CD4-positive, alpha-beta T cell (primary cell): ENCODE measurements at regions not wholly inside any gene's neighbourhood (a gene's known extent, or its start where the extent isn't known, plus 50 kb on each side); places are given as distances from the start of the nearest gene placed in this dataset.

Source experiments
- ATAC-seq: fragments of 200-7000 bp; cut with Tn5 transposase; one replicate; pipeline ENCODE4 v1.10.0; 2022; ENCODE audit warnings: mild to moderate bottlenecking; ENCODE audit not compliant: poor library complexity
- CTCF ChIA-PET: fragments of 350-600 bp; sonication (Branson Sonifier 250); formaldehyde crosslinking; loops from one replicate; lab custom pipeline; 2021; ENCODE audit warnings: antibody characterized with exemption, inconsistent platforms; lab: Charles Lee
- POLR2A ChIA-PET: fragments of 350-600 bp; sonication (Branson Sonifier 250); formaldehyde crosslinking; loops from one replicate; lab custom pipeline; 2021; ENCODE audit warnings: antibody characterized with exemption, inconsistent platforms; lab: Charles Lee
- DNase-seq, 14 experiments: peaks; one replicate each; pipeline ENCODE4 v3.0.0-alpha.2; 2013 to 2020; ENCODE audit warnings: mixed read lengths in 2 of 14
- H3K27ac ChIP-seq, 2 donors: one replicate each; pipeline versions ENCODE4 v1.5.1 to v1.7.0; 2013; ENCODE audit warnings: low read length in 2 of 2, low read depth in 1 of 2, mild to moderate bottlenecking in 1 of 2
- H3K27me3 ChIP-seq, 2 experiments: 1 replicate in 1 of 2; 2 replicates in 1 of 2; pipeline versions ENCODE4 v1.6.1 to v1.7.0; 2013; ENCODE audit warnings: low read length in 2 of 2, control low read depth in 1 of 2, mild to moderate bottlenecking in 1 of 2, moderate library complexity in 1 of 2; ENCODE audit not compliant: insufficient read depth in 2 of 2, control insufficient read depth in 1 of 2
- H3K36me3 ChIP-seq: one replicate; pipeline ENCODE4 v1.6.1; 2013; ENCODE audit warnings: low read length, control low read depth; ENCODE audit not compliant: insufficient read depth
- H3K4me1 ChIP-seq: one replicate; pipeline ENCODE4 v1.6.1; 2013; ENCODE audit warnings: low read length, control low read depth; ENCODE audit not compliant: insufficient read depth
- H3K4me3 ChIP-seq: one replicate; pipeline ENCODE4 v1.5.1; 2013; ENCODE audit warnings: mild to moderate bottlenecking, low read length, moderate library complexity
- H3K9me3 ChIP-seq, 2 experiments: 1 replicate in 1 of 2; 2 replicates in 1 of 2; pipeline versions ENCODE4 v1.6.1 to v1.7.0; 2013; ENCODE audit warnings: low read length in 2 of 2, mild to moderate bottlenecking in 2 of 2, control low read depth in 1 of 2, moderate library complexity in 1 of 2; ENCODE audit not compliant: control insufficient read depth in 1 of 2, insufficient read depth in 1 of 2
- H3K27ac Mint-ChIP-seq: one replicate; pipeline ENCODE4 v1.8.0; 2020; ENCODE audit warnings: mixed read lengths
- H3K27me3 Mint-ChIP-seq: one replicate; pipeline ENCODE4 v1.8.0; 2021; ENCODE audit warnings: mixed read lengths
- H3K36me3 Mint-ChIP-seq: one replicate; pipeline ENCODE4 v1.8.0; 2021; ENCODE audit warnings: low read depth, mixed read lengths
- H3K4me1 Mint-ChIP-seq: one replicate; pipeline ENCODE4 v1.8.0; 2021; ENCODE audit warnings: low read depth, mixed read lengths
- H3K4me3 Mint-ChIP-seq: one replicate; pipeline ENCODE4 v1.8.0; 2020; ENCODE audit warnings: mild to moderate bottlenecking, mixed read lengths
- H3K9me3 Mint-ChIP-seq: one replicate; pipeline ENCODE4 v1.8.0; 2020; ENCODE audit warnings: mixed read lengths
- intact Hi-C, 2 experiments: fragments of 100-400 bp; cut with DNase I in 1 of 2; cut with micrococcal nuclease in 1 of 2; formaldehyde crosslinking; loops; one replicate each; pipeline versions ENCODE4 v1.15.1 to v1.9.0; 2023 to 2025; cut with DNase I, micrococcal nuclease
- TF ChIP-seq, protein P1 (sequence below): fragments of 200-600 bp; IDR thresholded peaks from one replicate; pipeline ENCODE4 v1.8.0; 2022; ENCODE audit warnings: antibody characterized with exemption, mild to moderate bottlenecking

GRCh38 chr20:57788936-57789613 lies 79.3 kb upstream of the PMEPA1 start:
- no peak overlapping the region for H3K27ac ChIP-seq
- DNase-seq: no peak
- ChIA-PET CTCF (no interaction called here), POLR2A (no interaction called here)
- intact Hi-C loops: no loop called here
- H3K27me3 ChIP-seq: no peaks in the 10 kb centered on the region
- no peak overlapping the region for H3K4me3 ChIP-seq
- Mint-ChIP-seq H3K36me3 (no peaks in the 10 kb centered on the region), H3K27ac (no peak overlapping the region), H3K9me3 (no peaks in the 10 kb centered on the region), H3K4me1 (no peaks in the 10 kb centered on the region), H3K27me3 (no peaks in the 10 kb centered on the region), H3K4me3 (no peak overlapping the region)
- no peaks in the 10 kb centered on the region for H3K9me3 ChIP-seq
- TF ChIP-seq, protein P1, sequence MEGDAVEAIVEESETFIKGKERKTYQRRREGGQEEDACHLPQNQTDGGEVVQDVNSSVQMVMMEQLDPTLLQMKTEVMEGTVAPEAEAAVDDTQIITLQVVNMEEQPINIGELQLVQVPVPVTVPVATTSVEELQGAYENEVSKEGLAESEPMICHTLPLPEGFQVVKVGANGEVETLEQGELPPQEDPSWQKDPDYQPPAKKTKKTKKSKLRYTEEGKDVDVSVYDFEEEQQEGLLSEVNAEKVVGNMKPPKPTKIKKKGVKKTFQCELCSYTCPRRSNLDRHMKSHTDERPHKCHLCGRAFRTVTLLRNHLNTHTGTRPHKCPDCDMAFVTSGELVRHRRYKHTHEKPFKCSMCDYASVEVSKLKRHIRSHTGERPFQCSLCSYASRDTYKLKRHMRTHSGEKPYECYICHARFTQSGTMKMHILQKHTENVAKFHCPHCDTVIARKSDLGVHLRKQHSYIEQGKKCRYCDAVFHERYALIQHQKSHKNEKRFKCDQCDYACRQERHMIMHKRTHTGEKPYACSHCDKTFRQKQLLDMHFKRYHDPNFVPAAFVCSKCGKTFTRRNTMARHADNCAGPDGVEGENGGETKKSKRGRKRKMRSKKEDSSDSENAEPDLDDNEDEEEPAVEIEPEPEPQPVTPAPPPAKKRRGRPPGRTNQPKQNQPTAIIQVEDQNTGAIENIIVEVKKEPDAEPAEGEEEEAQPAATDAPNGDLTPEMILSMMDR: no peak
- H3K4me1 ChIP-seq: no peaks in the 10 kb centered on the region
- no peaks in the 10 kb centered on the region for H3K36me3 ChIP-seq
- no peak for ATAC-seq

DNA sequence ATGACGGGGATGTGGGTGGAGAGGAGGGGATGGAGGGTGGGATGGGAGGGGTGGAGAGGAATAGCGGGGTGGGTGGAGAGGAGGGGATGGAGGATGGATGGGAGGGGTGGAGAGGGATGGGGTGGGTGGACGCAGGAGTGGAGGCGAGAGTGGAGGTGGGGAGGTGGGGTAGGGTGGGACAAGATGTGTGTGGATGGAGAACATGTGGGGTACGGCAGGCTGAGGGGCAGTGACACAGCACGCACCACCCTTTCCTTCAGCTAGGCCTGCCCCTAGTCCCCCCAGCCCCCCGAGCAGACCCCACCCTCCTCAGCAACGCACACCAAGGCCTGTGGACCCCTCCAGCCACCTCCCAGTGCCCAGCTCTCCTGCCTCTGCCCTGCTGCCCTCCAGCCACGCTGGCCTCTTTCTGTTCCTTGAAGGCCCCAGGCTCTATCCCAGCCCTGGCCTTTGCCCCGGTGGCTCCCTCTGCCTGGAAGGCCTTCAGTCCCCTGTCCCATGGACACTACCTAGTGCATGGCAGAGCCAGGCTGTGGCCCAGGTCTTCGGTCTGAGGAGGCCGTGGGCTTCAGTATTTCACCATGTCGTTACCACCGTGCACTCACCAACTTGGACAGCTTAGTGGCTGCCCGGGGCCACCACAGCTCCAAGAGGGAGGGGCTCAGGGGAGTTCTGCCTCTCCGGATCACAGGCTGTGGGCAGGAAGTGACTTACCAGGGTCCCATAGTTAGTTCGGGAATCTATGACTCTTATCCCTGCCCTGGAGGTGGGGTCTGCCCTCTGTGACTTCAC lies 78.4 kb upstream of the PMEPA1 start:
- Mint-ChIP-seq H3K27ac (no peak overlapping the region), H3K27me3 (no peaks in the 10 kb centered on the region), H3K9me3 (no peaks in the 10 kb centered on the region), H3K36me3 (no peaks in the 10 kb centered on the region), H3K4me1 (no peaks in the 10 kb centered on the region), H3K4me3 (no peak overlapping the region)
- H3K27ac ChIP-seq: no peak overlapping the region
- POLR2A ChIA-PET: no interaction called here
- intact Hi-C loops: no loop called here
- H3K4me1 ChIP-seq: no peaks in the 10 kb centered on the region
- no peaks in the 10 kb centered on the region for H3K9me3 ChIP-seq
- CTCF ChIA-PET: no interaction called here
- ATAC-seq: no peak
- TF ChIP-seq, protein P1: no peak
- no peak overlapping the region for H3K4me3 ChIP-seq
- no peaks in the 10 kb centered on the region for H3K36me3 ChIP-seq
- no peaks in the 10 kb centered on the region for H3K27me3 ChIP-seq
- DNase-seq: no peak

GRCh38 chr20:57787151-57787989 lies 77.6 kb upstream of the PMEPA1 start:
- H3K4me3 ChIP-seq: no peak overlapping the region
- intact Hi-C loops: no loop called here
- Mint-ChIP-seq H3K4me3 (no peak overlapping the region), H3K9me3 (no peaks in the 10 kb centered on the region), H3K36me3 (no peaks in the 10 kb centered on the region), H3K4me1 (no peaks in the 10 kb centered on the region), H3K27ac (no peak overlapping the region), H3K27me3 (no peaks in the 10 kb centered on the region)
- H3K27me3 ChIP-seq: no peaks in the 10 kb centered on the region
- TF ChIP-seq, protein P1: no peak
- H3K27ac ChIP-seq: no peak overlapping the region
- ATAC-seq (no peak), DNase-seq (no peak)
- no peaks in the 10 kb centered on the region for H3K36me3 ChIP-seq
- H3K9me3 ChIP-seq: no peaks in the 10 kb centered on the region
- ChIA-PET CTCF (interaction anchor here (0.6 kb wide), 1 partner anchor 1072 kb away, joined by 4 read pairs; no protein-coding TSS in a partner anchor), POLR2A (no interaction called here)
- no peaks in the 10 kb centered on the region for H3K4me1 ChIP-seq
